ENCODE measurements at regions not wholly inside any gene's neighbourhood (a gene's known extent, or its start where the extent isn't known, plus 50 kb on each side); places are given as distances from the start of the nearest gene placed in this dataset.

DNA sequence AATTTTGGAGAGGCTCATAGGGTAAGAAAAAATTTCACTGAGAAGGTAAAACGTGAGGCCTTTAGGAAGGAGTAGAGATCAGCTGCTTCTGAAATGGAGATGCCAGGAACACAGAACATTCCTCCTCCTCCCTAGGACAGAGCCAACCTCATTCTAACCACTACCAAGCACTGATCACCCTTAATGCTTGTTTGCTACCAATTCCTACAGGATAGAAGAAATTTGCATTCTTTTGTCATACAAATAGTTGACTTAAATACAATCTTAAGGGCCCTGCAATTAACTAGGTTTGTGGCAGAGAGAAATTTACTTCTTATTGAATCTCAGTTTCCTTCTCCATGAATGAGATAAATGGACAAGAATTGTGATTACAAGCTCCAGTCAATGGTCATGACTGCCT, 780.2 kb upstream of the WWC1 start:
- no peaks in the 10 kb centered on the region for H3K36me3 Mint-ChIP-seq
- no peak for ATAC-seq (ENCODE audit: low read depth in 2 of 2)
- no peaks in the 10 kb centered on the region for H3K27me3 Mint-ChIP-seq
- no peaks in the 10 kb centered on the region for H3K4me1 Mint-ChIP-seq
- no peak overlapping the region for H3K27ac Mint-ChIP-seq
- peaks cover 0 to 6% (median 4%) of the 10 kb centered on the region in 7 donors for H3K9me3 Mint-ChIP-seq
- Histone ChIP-seq H3K4me1 (ENCODE audit: control insufficient read depth, insufficient read depth, low read length, poor library complexity, severe bottlenecking) (no peaks in the 10 kb centered on the region), H3K36me3 (ENCODE audit: control insufficient read depth, insufficient read depth, low read length) (no peaks in the 10 kb centered on the region), H3K27me3 (ENCODE audit: control insufficient read depth, insufficient read depth, low read length) (no peaks in the 10 kb centered on the region), H3K9me3 (ENCODE audit: control insufficient read depth in 2 of 2, low read length in 2 of 2) (no peaks in the 10 kb centered on the region), H3K27ac (ENCODE audit: insufficient read depth, low read length, poor library complexity, severe bottlenecking) (no peak overlapping the region), H3K4me3 (ENCODE audit: low read depth, low read length) (no peak overlapping the region)
- no peak overlapping the region for H3K4me3 Mint-ChIP-seq
- DNase-seq, result no peak

DNA sequence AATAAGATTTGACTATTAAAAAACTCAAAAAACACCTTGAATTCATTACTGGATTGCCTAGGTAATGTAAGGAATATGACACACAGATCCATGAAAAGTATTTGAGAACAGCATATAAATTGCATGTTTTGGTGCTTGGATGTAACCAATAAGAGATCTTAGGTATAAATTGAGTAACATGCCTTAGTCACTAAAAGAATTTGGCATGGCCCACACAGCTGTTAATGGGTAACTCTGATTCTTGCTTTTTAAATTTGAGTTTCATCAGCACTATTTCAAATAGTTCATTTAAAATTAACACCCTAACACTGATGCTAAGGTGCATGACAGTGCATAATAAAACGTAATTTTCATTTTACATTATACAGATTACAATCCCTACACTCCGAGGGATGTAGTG, 779.3 kb upstream of the WWC1 start:
- Histone ChIP-seq H3K36me3 (ENCODE audit: control insufficient read depth, insufficient read depth, low read length) (no peaks in the 10 kb centered on the region), H3K4me1 (ENCODE audit: control insufficient read depth, insufficient read depth, low read length, poor library complexity, severe bottlenecking) (no peaks in the 10 kb centered on the region), H3K9me3 (ENCODE audit: control insufficient read depth in 2 of 2, low read length in 2 of 2) (no peaks in the 10 kb centered on the region), H3K4me3 (ENCODE audit: low read depth, low read length) (no peak overlapping the region), H3K27ac (ENCODE audit: insufficient read depth, low read length, poor library complexity, severe bottlenecking) (no peak overlapping the region), H3K27me3 (ENCODE audit: control insufficient read depth, insufficient read depth, low read length) (no peaks in the 10 kb centered on the region)
- H3K36me3 Mint-ChIP-seq, result no peaks in the 10 kb centered on the region
- no peak for ATAC-seq (ENCODE audit: low read depth in 2 of 2)
- no peaks in the 10 kb centered on the region for H3K4me1 Mint-ChIP-seq
- no peak for DNase-seq
- no peak overlapping the region for H3K27ac Mint-ChIP-seq
- no peak overlapping the region for H3K4me3 Mint-ChIP-seq
- H3K9me3 Mint-ChIP-seq, result peaks cover 0 to 6% (median 4%) of the 10 kb centered on the region in 7 donors
- no peaks in the 10 kb centered on the region for H3K27me3 Mint-ChIP-seq

GRCh38 chr5:167513381-167513780, 778.1 kb upstream of the WWC1 start:
- H3K9me3 ChIP-seq (ENCODE audit: control insufficient read depth in 2 of 2, low read length in 2 of 2), result no peaks in the 10 kb centered on the region
- no peaks in the 10 kb centered on the region for H3K27me3 ChIP-seq (ENCODE audit: control insufficient read depth, insufficient read depth, low read length)
- ATAC-seq (ENCODE audit: low read depth in 2 of 2), result no peak
- H3K4me3 ChIP-seq (ENCODE audit: low read depth, low read length), result no peak overlapping the region
- no peak overlapping the region for H3K27ac ChIP-seq (ENCODE audit: insufficient read depth, low read length, poor library complexity, severe bottlenecking)
- Mint-ChIP-seq H3K36me3 (no peaks in the 10 kb centered on the region), H3K4me3 (no peak overlapping the region), H3K4me1 (no peaks in the 10 kb centered on the region), H3K27ac (no peak overlapping the region), H3K27me3 (no peaks in the 10 kb centered on the region), H3K9me3 (peaks cover 0 to 11% (median 6%) of the 10 kb centered on the region in 7 donors)
- no peak for DNase-seq
- H3K36me3 ChIP-seq (ENCODE audit: control insufficient read depth, insufficient read depth, low read length), result no peaks in the 10 kb centered on the region
- no peaks in the 10 kb centered on the region for H3K4me1 ChIP-seq (ENCODE audit: control insufficient read depth, insufficient read depth, low read length, poor library complexity, severe bottlenecking)

DNA sequence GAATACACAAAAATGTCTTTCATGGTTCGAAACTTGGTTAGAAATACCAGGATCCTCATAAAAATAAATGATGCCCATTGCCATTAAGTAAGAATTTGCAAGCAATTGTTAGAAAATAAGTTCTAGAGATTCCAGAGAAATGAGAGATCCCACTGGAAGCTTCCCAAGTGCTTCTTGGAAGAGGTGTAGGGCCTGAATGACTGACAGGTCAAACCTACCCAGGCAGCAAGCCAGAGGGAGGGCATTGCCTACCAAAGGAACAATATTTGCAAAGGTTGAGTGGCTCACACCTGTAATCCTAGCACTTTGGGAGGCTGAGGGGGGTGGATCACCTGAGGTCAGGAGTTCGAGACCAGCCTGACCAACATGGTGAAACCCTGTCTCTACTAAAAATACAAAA, 777.0 kb upstream of the WWC1 start:
- Mint-ChIP-seq H3K27me3 (no peaks in the 10 kb centered on the region), H3K4me1 (no peaks in the 10 kb centered on the region), H3K27ac (no peak overlapping the region), H3K4me3 (no peak overlapping the region), H3K36me3 (no peaks in the 10 kb centered on the region), H3K9me3 (peaks cover 0 to 18% (median 5%) of the 10 kb centered on the region in 7 donors)
- H3K4me3 ChIP-seq (ENCODE audit: low read depth, low read length), result no peak overlapping the region
- H3K27ac ChIP-seq (ENCODE audit: insufficient read depth, low read length, poor library complexity, severe bottlenecking), result no peak overlapping the region
- no peaks in the 10 kb centered on the region for H3K4me1 ChIP-seq (ENCODE audit: control insufficient read depth, insufficient read depth, low read length, poor library complexity, severe bottlenecking)
- H3K36me3 ChIP-seq (ENCODE audit: control insufficient read depth, insufficient read depth, low read length), result no peaks in the 10 kb centered on the region
- ATAC-seq (ENCODE audit: low read depth in 2 of 2), result no peak
- no peaks in the 10 kb centered on the region for H3K9me3 ChIP-seq (ENCODE audit: control insufficient read depth in 2 of 2, low read length in 2 of 2)
- no peaks in the 10 kb centered on the region for H3K27me3 ChIP-seq (ENCODE audit: control insufficient read depth, insufficient read depth, low read length)
- no peak for DNase-seq

DNA sequence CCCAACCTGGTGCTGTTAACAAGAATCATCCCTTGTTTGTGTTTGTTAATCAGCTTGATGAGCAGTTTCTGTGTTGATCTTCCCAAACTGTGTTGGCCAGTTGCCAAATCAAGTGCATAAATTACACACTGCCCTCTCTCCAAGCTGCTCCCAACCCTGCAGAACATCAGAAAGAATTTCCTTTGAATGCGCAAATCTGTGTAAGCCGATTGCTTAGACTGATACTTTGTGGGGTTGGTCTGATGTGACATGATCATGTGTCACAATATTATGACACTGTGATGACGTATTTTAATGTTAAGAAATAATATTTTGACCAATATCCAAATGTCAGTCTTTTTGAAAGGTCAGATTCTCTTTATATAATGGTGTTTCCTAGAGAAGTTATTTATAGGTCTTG, 766.4 kb upstream of the WWC1 start:
- Mint-ChIP-seq H3K36me3 (no peaks in the 10 kb centered on the region), H3K27me3 (no peaks in the 10 kb centered on the region), H3K27ac (no peak overlapping the region), H3K9me3 (peaks cover 0 to 14% (median 5%) of the 10 kb centered on the region in 7 donors), H3K4me3 (no peak overlapping the region), H3K4me1 (no peaks in the 10 kb centered on the region)
- Histone ChIP-seq H3K9me3 (ENCODE audit: control insufficient read depth in 2 of 2, low read length in 2 of 2) (no peaks in the 10 kb centered on the region), H3K4me1 (ENCODE audit: control insufficient read depth, insufficient read depth, low read length, poor library complexity, severe bottlenecking) (no peaks in the 10 kb centered on the region), H3K27me3 (ENCODE audit: control insufficient read depth, insufficient read depth, low read length) (no peaks in the 10 kb centered on the region), H3K36me3 (ENCODE audit: control insufficient read depth, insufficient read depth, low read length) (no peaks in the 10 kb centered on the region), H3K27ac (ENCODE audit: insufficient read depth, low read length, poor library complexity, severe bottlenecking) (no peak overlapping the region), H3K4me3 (ENCODE audit: low read depth, low read length) (no peak overlapping the region)
- DNase-seq (no peak), ATAC-seq (ENCODE audit: low read depth in 2 of 2) (no peak)

GRCh38 chr5:167528651-167529050, 762.8 kb upstream of the WWC1 start:
- no peak overlapping the region for H3K4me3 ChIP-seq (ENCODE audit: low read depth, low read length)
- Mint-ChIP-seq H3K4me3 (no peak overlapping the region), H3K27me3 (no peaks in the 10 kb centered on the region), H3K36me3 (no peaks in the 10 kb centered on the region), H3K9me3 (peaks cover 0 to 8% (median 3%) of the 10 kb centered on the region in 7 donors), H3K4me1 (no peaks in the 10 kb centered on the region), H3K27ac (no peak overlapping the region)
- H3K27me3 ChIP-seq (ENCODE audit: control insufficient read depth, insufficient read depth, low read length), result no peaks in the 10 kb centered on the region
- ATAC-seq (ENCODE audit: low read depth in 2 of 2) (no peak), DNase-seq (no peak)
- H3K36me3 ChIP-seq (ENCODE audit: control insufficient read depth, insufficient read depth, low read length), result no peaks in the 10 kb centered on the region
- H3K4me1 ChIP-seq (ENCODE audit: control insufficient read depth, insufficient read depth, low read length, poor library complexity, severe bottlenecking), result no peaks in the 10 kb centered on the region
- H3K27ac ChIP-seq (ENCODE audit: insufficient read depth, low read length, poor library complexity, severe bottlenecking), result no peak overlapping the region
- H3K9me3 ChIP-seq (ENCODE audit: control insufficient read depth in 2 of 2, low read length in 2 of 2), result no peaks in the 10 kb centered on the region

- ATAC-seq (ENCODE audit: low read depth in 2 of 2) (no peak), DNase-seq (no peak)
- H3K27ac ChIP-seq (ENCODE audit: insufficient read depth, low read length, poor library complexity, severe bottlenecking), result no peak overlapping the region
- H3K27me3 Mint-ChIP-seq, result no peaks in the 10 kb centered on the region
- H3K4me3 ChIP-seq (ENCODE audit: low read depth, low read length), result no peak overlapping the region
- H3K4me3 Mint-ChIP-seq, result no peak overlapping the region
- no peaks in the 10 kb centered on the region for H3K9me3 ChIP-seq (ENCODE audit: control insufficient read depth in 2 of 2, low read length in 2 of 2)
- no peaks in the 10 kb centered on the region for H3K27me3 ChIP-seq (ENCODE audit: control insufficient read depth, insufficient read depth, low read length)
- no peaks in the 10 kb centered on the region for H3K36me3 Mint-ChIP-seq
- peaks cover 0 to 12% (median 5%) of the 10 kb centered on the region in 7 donors for H3K9me3 Mint-ChIP-seq
- H3K36me3 ChIP-seq (ENCODE audit: control insufficient read depth, insufficient read depth, low read length), result no peaks in the 10 kb centered on the region
- H3K27ac Mint-ChIP-seq, result no peak overlapping the region
- H3K4me1 Mint-ChIP-seq, result no peaks in the 10 kb centered on the region
- no peaks in the 10 kb centered on the region for H3K4me1 ChIP-seq (ENCODE audit: control insufficient read depth, insufficient read depth, low read length, poor library complexity, severe bottlenecking)
Measured at GRCh38 chr5:167530548-167530947, 760.9 kb upstream of the WWC1 start.

GRCh38 chr5:167533814-167534795, 757.3 kb upstream of the WWC1 start:
- Histone ChIP-seq H3K27ac (ENCODE audit: insufficient read depth, low read length, poor library complexity, severe bottlenecking) (no peak overlapping the region), H3K36me3 (ENCODE audit: control insufficient read depth, insufficient read depth, low read length) (no peaks in the 10 kb centered on the region), H3K4me1 (ENCODE audit: control insufficient read depth, insufficient read depth, low read length, poor library complexity, severe bottlenecking) (no peaks in the 10 kb centered on the region), H3K9me3 (ENCODE audit: control insufficient read depth in 2 of 2, low read length in 2 of 2) (no peaks in the 10 kb centered on the region), H3K4me3 (ENCODE audit: low read depth, low read length) (no peak overlapping the region), H3K27me3 (ENCODE audit: control insufficient read depth, insufficient read depth, low read length) (no peaks in the 10 kb centered on the region)
- H3K4me3 Mint-ChIP-seq, result no peak overlapping the region
- peaks cover 0 to 18% (median 4%) of the 10 kb centered on the region in 7 donors for H3K9me3 Mint-ChIP-seq
- ATAC-seq (ENCODE audit: low read depth in 2 of 2) (no peak), DNase-seq (no peak)
- H3K27ac Mint-ChIP-seq, result no peak overlapping the region
- H3K27me3 Mint-ChIP-seq, result no peaks in the 10 kb centered on the region
- H3K4me1 Mint-ChIP-seq, result no peaks in the 10 kb centered on the region
- H3K36me3 Mint-ChIP-seq, result no peaks in the 10 kb centered on the region
